Thoracic aorta (tissue), 2 donors: ENCODE measurements at regions not wholly inside any gene's neighbourhood (a gene's known extent, or its start where the extent isn't known, plus 50 kb on each side); places are given as distances from the start of the nearest gene placed in this dataset.
"Not testable (repeated sequence)": the region's sequence is repeated elsewhere in the genome, so short reads cannot be mapped to it uniquely, and the experiment has no call there.

ENCODE experiments used
- ATAC-seq: fragments of 150-250 bp; one replicate; pipeline ENCODE4 v1.8.0; 2017; ENCODE audit warnings: low read depth; ENCODE audit not compliant: insufficient number of reproducible peaks, low FRiP score
- DNase-seq: peaks from one replicate; pipeline ENCODE4 v3.0.0-alpha.2; 2020; ENCODE audit warnings: low spot score
- H3K27ac ChIP-seq, 2 donors: fragments of 200-600 bp; sonication (generic); 1 replicate in 1 of 2; 2 replicates in 1 of 2; pipeline ENCODE4 v1.5.1; 2016; ENCODE audit warnings: mild to moderate bottlenecking in 2 of 2, moderate library complexity in 2 of 2
- H3K27me3 ChIP-seq: fragments of 200-600 bp; sonication (generic); replicated peaks from 2 replicates; pipeline ENCODE4 v1.6.0; 2016; ENCODE audit warnings: mild to moderate bottlenecking; ENCODE audit not compliant: insufficient read depth
- H3K36me3 ChIP-seq: fragments of 200-600 bp; sonication (generic); one replicate; pipeline ENCODE4 v1.5.1; 2016
- H3K4me1 ChIP-seq, 2 donors: fragments of 200-600 bp; sonication (generic); 1 replicate in 1 of 2; 2 replicates in 1 of 2; pipeline versions ENCODE4 v1.5.1 to v1.6.0; 2016; ENCODE audit warnings: low read depth in 2 of 2, mild to moderate bottlenecking in 1 of 2; ENCODE audit not compliant: control insufficient read depth in 1 of 2
- H3K4me3 ChIP-seq: fragments of 200-600 bp; sonication (generic); 2 replicates; pipeline ENCODE4 v1.5.1; 2016; ENCODE audit warnings: mild to moderate bottlenecking
- H3K9me3 ChIP-seq: fragments of 200-600 bp; sonication (generic); 2 replicates; pipeline ENCODE4 v1.5.1; 2016
- CTCF ChIP-seq: fragments of 200-600 bp; sonication (generic); IDR thresholded peaks from one replicate; pipeline ENCODE4 v1.5.1; 2019; ENCODE audit warnings: antibody characterized with exemption

- DNase-seq (no peak), ATAC-seq (no peak)
- Histone ChIP-seq H3K36me3 (no peaks in the 10 kb centered on the region), H3K4me3 (no peak overlapping the region), H3K9me3 (no peaks in the 10 kb centered on the region), H3K27me3 (no peaks in the 10 kb centered on the region), H3K27ac (no peak overlapping the region), H3K4me1 (no peaks in the 10 kb centered on the region)
- no peak for TF ChIP-seq CTCF
Measured at GRCh38 chr13:55649485-55649884, 1491.2 kb upstream of the PRR20A start.

- Histone ChIP-seq H3K27ac (no peak overlapping the region), H3K36me3 (no peaks in the 10 kb centered on the region), H3K4me3 (no peak overlapping the region), H3K27me3 (no peaks in the 10 kb centered on the region), H3K4me1 (no peaks in the 10 kb centered on the region), H3K9me3 (no peaks in the 10 kb centered on the region)
- no peak for ATAC-seq
- TF ChIP-seq CTCF, result no peak
- DNase-seq, result no peak
Measured at GRCh38 chr13:55652657-55653056, 1488.1 kb upstream of the PRR20A start.

- Histone ChIP-seq H3K9me3 (no peaks in the 10 kb centered on the region), H3K27me3 (no peaks in the 10 kb centered on the region), H3K4me3 (no peak overlapping the region), H3K4me1 (no peaks in the 10 kb centered on the region), H3K27ac (no peak overlapping the region), H3K36me3 (no peaks in the 10 kb centered on the region)
- DNase-seq (no peak), ATAC-seq (no peak)
- no peak for TF ChIP-seq CTCF
Measured at GRCh38 chr13:55653497-55653896, 1487.2 kb upstream of the PRR20A start.

GRCh38 chr13:55654243-55654642 lies 1486.5 kb upstream of the PRR20A start:
- DNase-seq, result no peak
- no peaks in the 10 kb centered on the region for H3K27me3 ChIP-seq

GRCh38 chr13:55660264-55660663 lies 1480.5 kb upstream of the PRR20A start:
- not testable (repeated sequence) for H3K27ac ChIP-seq, ATAC-seq, H3K4me3 ChIP-seq, H3K4me1 ChIP-seq, H3K9me3 ChIP-seq, DNase-seq, H3K36me3 ChIP-seq, H3K27me3 ChIP-seq

More at GRCh38 chr13:55654243-55654642, 1486.5 kb upstream of the PRR20A start:
- no peak for ATAC-seq
- Histone ChIP-seq H3K4me3 (no peak overlapping the region), H3K27ac (no peak overlapping the region), H3K36me3 (no peaks in the 10 kb centered on the region), H3K9me3 (no peaks in the 10 kb centered on the region), H3K4me1 (no peaks in the 10 kb centered on the region)
- no peak for TF ChIP-seq CTCF

GRCh38 chr13:55660851-55661250 lies 1479.9 kb upstream of the PRR20A start:
- Histone ChIP-seq H3K4me1 (no peaks in the 10 kb centered on the region), H3K36me3 (no peaks in the 10 kb centered on the region), H3K9me3 (no peaks in the 10 kb centered on the region), H3K27ac (no peak overlapping the region), H3K27me3 (no peaks in the 10 kb centered on the region), H3K4me3 (no peak overlapping the region)
- DNase-seq (no peak), ATAC-seq (no peak)
- no peak for TF ChIP-seq CTCF
